GM12878 (cell line): ENCODE measurements at regions not wholly inside any gene's neighbourhood (a gene's known extent, or its start where the extent isn't known, plus 50 kb on each side); places are given as distances from the start of the nearest gene placed in this dataset.

Source experiments
- ATAC-seq: fragments of 200-7000 bp; cut with Tn5 transposase; 3 replicates; pipeline ENCODE4 v1.9.1; 2020; ENCODE audit warnings: mild to moderate bottlenecking, moderate library complexity
- BruUV-seq: library from RNA; stranded (reverse); fragments of 400-500 nt; replicated peaks from 2 replicates; lab custom pipeline; 2021; lab: Mats Ljungman, UMichigan
- CTCF ChIA-PET: fragments of 300-600 bp; sonication (Branson Sonifier 250); formaldehyde crosslinking; extraction: SDS; loops from one replicate; lab custom pipeline; 2021; ENCODE audit warnings: inconsistent platforms; lab: Yijun Ruan, JAX
- POLR2A ChIA-PET: fragments of 350-600 bp; formaldehyde crosslinking; extraction: SDS; loops from one replicate; lab custom pipeline; 2021; ENCODE audit warnings: inconsistent platforms; lab: Charles Lee
- RAD21 ChIA-PET: fragments of 300-600 bp; sonication (Branson Sonifier 250); formaldehyde crosslinking; loops from one replicate; lab custom pipeline; 2023; ENCODE audit warnings: antibody characterized with exemption; ENCODE audit not compliant: unreplicated experiment; lab: Charles Lee
- SMC1A ChIA-PET: fragments of 300-600 bp; sonication (Branson Sonifier 250); formaldehyde crosslinking; loops from one replicate; lab custom pipeline; 2023; ENCODE audit not compliant: unreplicated experiment, uncharacterized antibody; lab: Charles Lee
- DNase-seq: peaks from one replicate; pipeline ENCODE4 v3.0.0-alpha.2; 2011; ENCODE audit warnings: low read depth, low spot score
- FAIRE-seq: peaks from 3 replicates; lab custom pipeline; 2011; peaks lifted over from hg19 to GRCh38; lab: Jason Lieb, UNC
- H2AFZ ChIP-seq: 2 replicates; pipeline ENCODE4 v1.6.0; 2011; ENCODE audit warnings: low read depth, low read length, control low read depth; ENCODE audit not compliant: control insufficient read depth
- H3K27ac ChIP-seq: 2 replicates; pipeline ENCODE4 v1.5.1; 2011; ENCODE audit warnings: control low read depth; ENCODE audit not compliant: control insufficient read depth, insufficient read depth
- H3K27me3 ChIP-seq, 2 experiments: replicated peaks in 1 of 2; 2 replicates each; pipeline versions ENCODE4 v1.6.0 to v1.6.1; 2011; ENCODE audit warnings: low read length in 1 of 2; ENCODE audit not compliant: control insufficient read depth in 2 of 2, insufficient read depth in 2 of 2
- H3K36me3 ChIP-seq, 2 experiments: 2 replicates each; pipeline ENCODE4 v1.5.1; 2011; ENCODE audit warnings: low read length in 1 of 2; ENCODE audit not compliant: control insufficient read depth in 2 of 2, insufficient read depth in 2 of 2
- H3K4me1 ChIP-seq: 2 replicates; pipeline ENCODE4 v1.6.1; 2011; ENCODE audit warnings: mild to moderate bottlenecking, low read length, moderate library complexity, mixed read lengths; ENCODE audit not compliant: control insufficient read depth, insufficient read depth
- H3K4me2 ChIP-seq: 2 replicates; pipeline ENCODE4 v1.6.0; 2011; ENCODE audit warnings: control low read depth; ENCODE audit not compliant: control insufficient read depth, insufficient read depth
- H3K4me3 ChIP-seq: fragments of 200-600 bp; sonication (generic); 2 replicates; pipeline ENCODE4 v1.5.1; 2016
- H3K79me2 ChIP-seq: 2 replicates; pipeline ENCODE4 v1.6.0; 2011; ENCODE audit warnings: low read length; ENCODE audit not compliant: control insufficient read depth, insufficient read depth
- H3K9ac ChIP-seq: 2 replicates; pipeline ENCODE4 v1.8.0; 2011; ENCODE audit warnings: low read length, control low read depth, mixed read lengths; ENCODE audit not compliant: control insufficient read depth, insufficient read depth
- H3K9me3 ChIP-seq: replicated peaks from 3 replicates; pipeline ENCODE4 v1.5.1; 2011; ENCODE audit warnings: mild to moderate bottlenecking, low read length; ENCODE audit not compliant: control insufficient read depth, insufficient read depth
- H4K20me1 ChIP-seq: 2 replicates; pipeline ENCODE4 v1.6.0; 2011; ENCODE audit not compliant: control insufficient read depth, insufficient read depth
- HDAC6 ChIP-seq: fragments of 200-600 bp; sonication (generic); IDR thresholded peaks from one replicate; pipeline ENCODE4 v1.8.0; 2017; ENCODE audit warnings: antibody characterized with exemption; ENCODE audit not compliant: unreplicated experiment
- IKZF2 ChIP-seq, 2 experiments: fragments of 450-650 bp; IDR thresholded peaks; 2 replicates each; pipeline ENCODE4 v1.6.1; 2017; ENCODE audit warnings: mild to moderate bottlenecking in 2 of 2, moderate library complexity in 2 of 2
- JUNB ChIP-seq: IDR thresholded peaks from 2 replicates; pipeline ENCODE4 v1.6.1; 2016; ENCODE audit warnings: antibody characterized with exemption, mild to moderate bottlenecking
- KLF5 ChIP-seq: fragments of 450-650 bp; IDR thresholded peaks from 2 replicates; pipeline ENCODE4 v1.6.1; 2014; ENCODE audit warnings: mild to moderate bottlenecking; ENCODE audit not compliant: partially characterized antibody
- MEF2B ChIP-seq: fragments of 450-650 bp; IDR thresholded peaks from 2 replicates; pipeline ENCODE4 v1.6.1; 2018; ENCODE audit warnings: mild to moderate bottlenecking, moderate library complexity; ENCODE audit not compliant: partially characterized antibody, poor library complexity, severe bottlenecking
- NFYA ChIP-seq: IDR thresholded peaks from 2 replicates; pipeline ENCODE4 v1.6.1; 2011; ENCODE audit warnings: low read depth, mild to moderate bottlenecking, low read length, improper control_type of control experiment, borderline replicate concordance
- NR2C1 ChIP-seq: fragments of 450-650 bp; IDR thresholded peaks from 2 replicates; pipeline ENCODE4 v1.6.1; 2017; ENCODE audit warnings: antibody characterized with exemption, mild to moderate bottlenecking, moderate library complexity
- POLR2AphosphoS2 ChIP-seq: IDR thresholded peaks from 2 replicates; pipeline ENCODE4 v1.6.1; 2011; ENCODE audit warnings: low read depth, mild to moderate bottlenecking, low read length, improper control_type of control experiment, moderate library complexity
- RAD51 ChIP-seq: fragments of 450-650 bp; IDR thresholded peaks from 2 replicates; pipeline ENCODE4 v1.6.1; 2016; ENCODE audit warnings: moderate library complexity, mild to moderate bottlenecking, inconsistent platforms
- SMAD1 ChIP-seq: fragments of 450-650 bp; IDR thresholded peaks from 2 replicates; pipeline ENCODE4 v1.6.1; 2018; ENCODE audit warnings: mild to moderate bottlenecking, low read depth; ENCODE audit not compliant: partially characterized antibody
- STAT3 ChIP-seq: IDR thresholded peaks from 2 replicates; pipeline ENCODE4 v1.6.1; 2011; ENCODE audit warnings: low read depth, low read length, improper control_type of control experiment
- WRNIP1 ChIP-seq: IDR thresholded peaks from 2 replicates; pipeline ENCODE4 v1.6.1; 2011; ENCODE audit warnings: low read depth, low read length, improper control_type of control experiment, borderline replicate concordance
- ZNF622 ChIP-seq: fragments of 450-650 bp; IDR thresholded peaks from 2 replicates; pipeline ENCODE4 v1.6.1; 2017; ENCODE audit warnings: mild to moderate bottlenecking, inconsistent platforms
- WGBS: methylation state at CpG from one replicate; pipeline ENCODE4 v1.1.6; 2016; ENCODE audit warnings: low lambda C conversion rate; ENCODE audit not compliant: insufficient replicate concordance, insufficient coverage; ENCODE audit errors: missing lambda C conversion rate; 5-methylcytosine and 5-hydroxymethylcytosine counted together
- in situ Hi-C: fragments of 300-500 bp; cut with MboI; formaldehyde crosslinking; loops from 9 replicates; pipeline ENCODE4 v1.14.3; 2018; ENCODE audit warnings: mixed read lengths
- intact Hi-C: fragments of 100-400 bp; cut with micrococcal nuclease; formaldehyde crosslinking; loops from one replicate; pipeline ENCODE4 v1.14.2; 2022; ENCODE audit not compliant: unreplicated experiment
- TF ChIP-seq, protein P1 (sequence below): fragments of 450-650 bp; IDR thresholded peaks from 2 replicates; pipeline ENCODE4 v1.6.1; 2016; ENCODE audit warnings: mild to moderate bottlenecking
- TF ChIP-seq, protein P2 (sequence below): IDR thresholded peaks from 2 replicates; pipeline ENCODE4 v1.6.1; 2011; ENCODE audit warnings: low read depth, mild to moderate bottlenecking, low read length, moderate library complexity, borderline replicate concordance; ENCODE audit errors: extremely low read depth
- TF ChIP-seq, protein P3 (sequence below): fragments of 450-650 bp; IDR thresholded peaks from 2 replicates; pipeline ENCODE4 v1.6.1; 2017; ENCODE audit warnings: mild to moderate bottlenecking, moderate library complexity

DNA sequence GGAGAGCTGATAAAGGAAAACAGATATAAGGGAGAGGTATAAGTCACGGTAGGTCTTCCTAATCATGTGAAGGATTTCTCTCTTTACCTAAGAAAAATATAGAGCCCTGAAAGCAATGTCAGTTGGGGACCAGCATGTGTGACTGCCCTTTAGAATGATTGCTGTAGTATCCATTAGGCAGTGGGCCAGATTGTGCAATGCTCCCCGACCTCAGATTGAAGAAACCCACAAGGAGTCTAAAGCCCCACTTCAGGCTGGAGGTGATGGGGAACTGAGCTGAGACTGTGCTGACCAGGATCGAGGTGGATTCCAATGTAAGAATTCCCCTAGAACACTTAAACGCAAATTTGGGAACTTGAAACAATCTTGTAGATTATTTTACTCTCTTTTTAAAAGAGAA, 614.4 kb downstream of the LIG4 start:
- no TSS peak for BruUV-seq
- ChIA-PET POLR2A (no interaction called here), SMC1A (interaction anchor here (1.0 kb wide), 1 partner anchor 8 kb away, joined by 3 read pairs; no protein-coding TSS in a partner anchor), CTCF (interaction anchor here (1.2 kb wide), 1 partner anchor 51 kb away, joined by 3 read pairs; no protein-coding TSS in a partner anchor), RAD21 (no interaction called here)
- Histone ChIP-seq H3K4me2 (no peak overlapping the region), H2AFZ (no peak overlapping the region), H3K4me1 (no peaks in the 10 kb centered on the region), H3K79me2 (no peaks in the 10 kb centered on the region), H4K20me1 (no peaks in the 10 kb centered on the region), H3K36me3 (no peaks in the 10 kb centered on the region), H3K9ac (no peak overlapping the region), H3K4me3 (no peak overlapping the region), H3K9me3 (no peaks in the 10 kb centered on the region), H3K27ac (no peak overlapping the region), H3K27me3 (no peaks in the 10 kb centered on the region)
- FAIRE-seq (no peak), ATAC-seq (no peak), DNase-seq (no peak)
- in situ Hi-C loops (no loop called here), intact Hi-C loops (no loop called here)
- WGBS = 0% methylated on average over 4 of the region's 4 CpGs
- TF ChIP-seq, protein P1, sequence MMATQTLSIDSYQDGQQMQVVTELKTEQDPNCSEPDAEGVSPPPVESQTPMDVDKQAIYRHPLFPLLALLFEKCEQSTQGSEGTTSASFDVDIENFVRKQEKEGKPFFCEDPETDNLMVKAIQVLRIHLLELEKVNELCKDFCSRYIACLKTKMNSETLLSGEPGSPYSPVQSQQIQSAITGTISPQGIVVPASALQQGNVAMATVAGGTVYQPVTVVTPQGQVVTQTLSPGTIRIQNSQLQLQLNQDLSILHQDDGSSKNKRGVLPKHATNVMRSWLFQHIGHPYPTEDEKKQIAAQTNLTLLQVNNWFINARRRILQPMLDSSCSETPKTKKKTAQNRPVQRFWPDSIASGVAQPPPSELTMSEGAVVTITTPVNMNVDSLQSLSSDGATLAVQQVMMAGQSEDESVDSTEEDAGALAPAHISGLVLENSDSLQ = no peak
- TF ChIP-seq ZNF622 = no peak
- no peak for TF ChIP-seq WRNIP1
- no peak for TF ChIP-seq SMAD1
- no peak for TF ChIP-seq POLR2AphosphoS2
- no peak for TF ChIP-seq NFYA
- TF ChIP-seq JUNB = no peak
- no peak for TF ChIP-seq MEF2B
- TF ChIP-seq HDAC6 = no peak
- TF ChIP-seq STAT3 = no peak
- no peak for TF ChIP-seq IKZF2 (IDR thresholded peaks at IDR 0.05)
- TF ChIP-seq, protein P2, sequence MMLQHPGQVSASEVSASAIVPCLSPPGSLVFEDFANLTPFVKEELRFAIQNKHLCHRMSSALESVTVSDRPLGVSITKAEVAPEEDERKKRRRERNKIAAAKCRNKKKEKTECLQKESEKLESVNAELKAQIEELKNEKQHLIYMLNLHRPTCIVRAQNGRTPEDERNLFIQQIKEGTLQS = no peak
- TF ChIP-seq NR2C1 = no peak
- TF ChIP-seq KLF5 = no peak
- TF ChIP-seq, protein P3, sequence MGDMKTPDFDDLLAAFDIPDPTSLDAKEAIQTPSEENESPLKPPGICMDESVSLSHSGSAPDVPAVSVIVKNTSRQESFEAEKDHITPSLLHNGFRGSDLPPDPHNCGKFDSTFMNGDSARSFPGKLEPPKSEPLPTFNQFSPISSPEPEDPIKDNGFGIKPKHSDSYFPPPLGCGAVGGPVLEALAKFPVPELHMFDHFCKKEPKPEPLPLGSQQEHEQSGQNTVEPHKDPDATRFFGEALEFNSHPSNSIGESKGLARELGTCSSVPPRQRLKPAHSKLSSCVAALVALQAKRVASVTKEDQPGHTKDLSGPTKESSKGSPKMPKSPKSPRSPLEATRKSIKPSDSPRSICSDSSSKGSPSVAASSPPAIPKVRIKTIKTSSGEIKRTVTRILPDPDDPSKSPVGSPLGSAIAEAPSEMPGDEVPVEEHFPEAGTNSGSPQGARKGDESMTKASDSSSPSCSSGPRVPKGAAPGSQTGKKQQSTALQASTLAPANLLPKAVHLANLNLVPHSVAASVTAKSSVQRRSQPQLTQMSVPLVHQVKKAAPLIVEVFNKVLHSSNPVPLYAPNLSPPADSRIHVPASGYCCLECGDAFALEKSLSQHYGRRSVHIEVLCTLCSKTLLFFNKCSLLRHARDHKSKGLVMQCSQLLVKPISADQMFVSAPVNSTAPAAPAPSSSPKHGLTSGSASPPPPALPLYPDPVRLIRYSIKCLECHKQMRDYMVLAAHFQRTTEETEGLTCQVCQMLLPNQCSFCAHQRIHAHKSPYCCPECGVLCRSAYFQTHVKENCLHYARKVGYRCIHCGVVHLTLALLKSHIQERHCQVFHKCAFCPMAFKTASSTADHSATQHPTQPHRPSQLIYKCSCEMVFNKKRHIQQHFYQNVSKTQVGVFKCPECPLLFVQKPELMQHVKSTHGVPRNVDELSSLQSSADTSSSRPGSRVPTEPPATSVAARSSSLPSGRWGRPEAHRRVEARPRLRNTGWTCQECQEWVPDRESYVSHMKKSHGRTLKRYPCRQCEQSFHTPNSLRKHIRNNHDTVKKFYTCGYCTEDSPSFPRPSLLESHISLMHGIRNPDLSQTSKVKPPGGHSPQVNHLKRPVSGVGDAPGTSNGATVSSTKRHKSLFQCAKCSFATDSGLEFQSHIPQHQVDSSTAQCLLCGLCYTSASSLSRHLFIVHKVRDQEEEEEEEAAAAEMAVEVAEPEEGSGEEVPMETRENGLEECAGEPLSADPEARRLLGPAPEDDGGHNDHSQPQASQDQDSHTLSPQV = no peak
- TF ChIP-seq RAD51 = no peak
